ENCODE measurements at regions not wholly inside any gene's neighbourhood (a gene's known extent, or its start where the extent isn't known, plus 50 kb on each side); places are given as distances from the start of the nearest gene placed in this dataset.

DNA sequence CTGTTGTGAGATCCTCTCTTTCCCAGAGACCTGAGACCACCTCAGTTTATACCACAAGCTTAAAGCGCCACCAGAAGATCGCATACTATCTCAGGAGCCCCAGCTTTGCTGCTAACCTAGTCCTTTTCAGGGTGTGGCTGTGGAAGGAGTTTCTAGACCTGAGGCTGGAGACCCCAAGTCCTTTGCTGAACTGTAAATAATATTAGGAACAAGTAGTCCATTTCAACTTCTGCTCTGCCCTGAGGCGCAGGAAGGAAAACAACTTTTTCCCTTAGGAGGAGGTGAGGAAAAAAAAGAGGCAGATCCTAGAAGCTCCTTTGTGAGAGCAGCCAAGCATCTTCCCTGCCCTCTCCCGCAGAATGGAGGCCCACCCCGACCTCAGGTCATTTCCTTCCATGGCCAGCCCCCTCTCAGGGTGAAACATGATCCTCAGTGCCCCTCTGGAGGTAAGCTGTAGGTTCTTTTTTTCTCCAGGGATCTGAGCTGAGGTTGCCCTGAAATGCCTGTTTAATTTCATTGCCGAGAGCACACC, 122.8 kb upstream of the LGALSL start:
- Histone ChIP-seq H3K4me1 (peaks cover 0 to 32% (median 20%) of the 10 kb centered on the region in 4 donors), H3K4me3 (peak overlapping the region in 2 of 4 donors; percentile 29 to 37), H3K27me3 (no peaks in the 10 kb centered on the region), H3K36me3 (no peaks in the 10 kb centered on the region), H3K9me3 (no peaks in the 10 kb centered on the region), H3K27ac (peak overlapping the region; percentile 60 to 79 (median 62))
- WGBS, 2 donors = 48 to 53% methylated on average over 6 of the region's 6 CpGs
- TF ChIP-seq POLR2A (IDR thresholded peaks at IDR 0.05) = no peak
- TF ChIP-seq, protein P1, sequence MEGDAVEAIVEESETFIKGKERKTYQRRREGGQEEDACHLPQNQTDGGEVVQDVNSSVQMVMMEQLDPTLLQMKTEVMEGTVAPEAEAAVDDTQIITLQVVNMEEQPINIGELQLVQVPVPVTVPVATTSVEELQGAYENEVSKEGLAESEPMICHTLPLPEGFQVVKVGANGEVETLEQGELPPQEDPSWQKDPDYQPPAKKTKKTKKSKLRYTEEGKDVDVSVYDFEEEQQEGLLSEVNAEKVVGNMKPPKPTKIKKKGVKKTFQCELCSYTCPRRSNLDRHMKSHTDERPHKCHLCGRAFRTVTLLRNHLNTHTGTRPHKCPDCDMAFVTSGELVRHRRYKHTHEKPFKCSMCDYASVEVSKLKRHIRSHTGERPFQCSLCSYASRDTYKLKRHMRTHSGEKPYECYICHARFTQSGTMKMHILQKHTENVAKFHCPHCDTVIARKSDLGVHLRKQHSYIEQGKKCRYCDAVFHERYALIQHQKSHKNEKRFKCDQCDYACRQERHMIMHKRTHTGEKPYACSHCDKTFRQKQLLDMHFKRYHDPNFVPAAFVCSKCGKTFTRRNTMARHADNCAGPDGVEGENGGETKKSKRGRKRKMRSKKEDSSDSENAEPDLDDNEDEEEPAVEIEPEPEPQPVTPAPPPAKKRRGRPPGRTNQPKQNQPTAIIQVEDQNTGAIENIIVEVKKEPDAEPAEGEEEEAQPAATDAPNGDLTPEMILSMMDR (IDR thresholded peaks at IDR 0.05) = no peak
- DNase-seq = no peak
- intact Hi-C loops (cut with DNase I) = loop anchor here (1.0 to 5.0 kb wide), 5 partner anchors 25 to 541 kb away; no protein-coding TSS in a partner anchor

- intact Hi-C loops (cut with DNase I) = loop anchor here (1.0 to 5.0 kb wide), 5 partner anchors 24 to 540 kb away; no protein-coding TSS in a partner anchor
- Histone ChIP-seq H3K4me1 (peaks cover 0 to 30% (median 19%) of the 10 kb centered on the region in 4 donors), H3K36me3 (no peaks in the 10 kb centered on the region), H3K27me3 (no peaks in the 10 kb centered on the region), H3K9me3 (no peaks in the 10 kb centered on the region), H3K27ac (no peak overlapping the region), H3K4me3 (no peak overlapping the region)
- no peak for DNase-seq
- TF ChIP-seq EP300 (IDR thresholded peaks at IDR 0.05) (no peak), POLR2AphosphoS5 (IDR thresholded peaks at IDR 0.05) (no peak), POLR2A (IDR thresholded peaks at IDR 0.05) (no peak)
- TF ChIP-seq, protein P1 (IDR thresholded peaks at IDR 0.05) = no peak
- WGBS, 2 donors = 79 to 83% methylated on average over 8 of the region's 8 CpGs
Observed at GRCh38 chr2:64331849-64332699, 121.9 kb upstream of the LGALSL start.

DNA sequence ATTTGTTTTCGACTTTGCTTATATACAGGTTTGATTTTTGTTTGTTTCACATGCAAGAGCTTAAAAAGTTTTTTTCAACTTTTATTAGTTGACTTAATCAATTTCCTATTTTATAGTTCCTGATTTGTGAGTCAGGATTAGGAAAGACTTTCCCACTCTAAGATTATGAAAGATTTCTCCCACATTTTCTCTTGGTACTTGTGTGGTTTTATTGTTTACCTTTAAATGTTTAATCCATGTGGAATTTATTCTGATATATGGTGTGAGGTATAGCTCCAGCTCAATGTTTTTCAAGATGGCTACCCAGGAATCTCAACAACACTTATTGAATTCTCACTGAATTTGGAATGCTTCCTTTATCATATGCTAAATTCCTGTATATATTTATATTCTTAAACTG, 117.8 kb upstream of the LGALSL start:
- H3K36me3 ChIP-seq = no peaks in the 10 kb centered on the region
- H3K4me1 ChIP-seq = peaks cover 0 to 4% (median 2%) of the 10 kb centered on the region in 4 donors
- TF ChIP-seq POLR2AphosphoS5 (IDR thresholded peaks at IDR 0.05) (no peak), POLR2A (IDR thresholded peaks at IDR 0.05) (no peak), EP300 (IDR thresholded peaks at IDR 0.05) (no peak)
- TF ChIP-seq, protein P1 (IDR thresholded peaks at IDR 0.05) = no peak
- WGBS, 2 donors = 91 to 93% methylated on average over 1 of the region's 1 CpG
- no peaks in the 10 kb centered on the region for H3K9me3 ChIP-seq
- H3K27me3 ChIP-seq = no peaks in the 10 kb centered on the region
- intact Hi-C loops (cut with DNase I) = no loop called here
- H3K4me3 ChIP-seq = no peak overlapping the region
- H3K27ac ChIP-seq = no peak overlapping the region
- no peak for DNase-seq

GRCh38 chr2:64337314-64337713, 116.6 kb upstream of the LGALSL start:
- no peaks in the 10 kb centered on the region for H3K9me3 ChIP-seq
- no peak for DNase-seq
- intact Hi-C loops (cut with DNase I) = no loop called here
- no peaks in the 10 kb centered on the region for H3K27me3 ChIP-seq
- no peaks in the 10 kb centered on the region for H3K4me1 ChIP-seq
- no peak overlapping the region for H3K4me3 ChIP-seq
- WGBS, 2 donors = 91 to 93% methylated on average over 3 of the region's 3 CpGs
- TF ChIP-seq POLR2A (IDR thresholded peaks at IDR 0.05) = no peak
- TF ChIP-seq EP300 (IDR thresholded peaks at IDR 0.05) = no peak
- no peak for TF ChIP-seq POLR2AphosphoS5 (IDR thresholded peaks at IDR 0.05)
- TF ChIP-seq, protein P1 (IDR thresholded peaks at IDR 0.05) = no peak
- H3K36me3 ChIP-seq = no peaks in the 10 kb centered on the region
- no peak overlapping the region for H3K27ac ChIP-seq
